ENCODE measurements at regions not wholly inside any gene's neighbourhood (a gene's known extent, or its start where the extent isn't known, plus 50 kb on each side); places are given as distances from the start of the nearest gene placed in this dataset.
"Not testable (repeated sequence)": the region's sequence is repeated elsewhere in the genome, so short reads cannot be mapped to it uniquely, and the experiment has no call there.

GRCh38 chr3:56954125-56954524, 106.3 kb upstream of the SPATA12 start:
- no peak for DNase-seq

GRCh38 chr3:56952846-56953245, 107.6 kb upstream of the SPATA12 start:
- no peak for DNase-seq

DNA sequence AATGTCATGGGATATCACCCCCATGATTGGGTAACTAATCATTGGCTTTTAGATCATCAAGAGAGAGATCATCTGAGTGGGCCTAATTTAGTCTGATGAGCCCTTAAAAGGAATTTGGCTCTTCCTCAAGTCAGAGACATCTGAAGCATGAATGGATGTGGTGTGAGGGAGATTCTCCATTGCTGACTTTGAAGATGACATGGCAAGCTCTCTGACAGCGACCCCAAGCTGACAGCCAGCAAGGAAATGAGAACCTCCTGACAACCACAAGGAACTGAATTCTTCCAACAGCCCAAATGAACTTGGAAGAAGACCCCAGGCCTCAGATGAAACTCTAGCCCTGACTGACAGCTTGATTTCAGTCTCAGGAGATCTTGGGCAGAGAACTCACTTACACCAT, 108.4 kb upstream of the SPATA12 start:
- DNase-seq: no peak

DNA sequence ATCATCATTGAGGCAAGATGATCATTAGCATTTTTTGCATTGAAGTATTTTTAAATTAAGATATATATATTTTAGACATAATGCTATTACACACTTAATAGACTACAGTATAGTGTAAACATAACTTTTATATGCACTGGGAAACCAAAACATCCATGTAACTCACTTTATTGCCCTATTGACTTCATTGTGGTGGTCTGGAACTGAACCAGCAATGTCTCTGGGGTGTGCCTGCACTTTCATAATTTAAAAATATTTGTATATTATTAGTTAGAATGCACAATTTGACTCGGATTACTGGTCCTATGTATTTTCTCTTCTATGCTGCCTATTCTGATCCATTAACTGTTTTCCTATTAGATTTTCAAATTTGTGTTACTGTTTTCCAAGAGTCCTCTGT, 109.1 kb upstream of the SPATA12 start:
- DNase-seq: no peak

- DNase-seq: not testable (repeated sequence)
These were observed 115.1 kb upstream of the SPATA12 start for GRCh38 chr3:56945378-56945777.

DNA sequence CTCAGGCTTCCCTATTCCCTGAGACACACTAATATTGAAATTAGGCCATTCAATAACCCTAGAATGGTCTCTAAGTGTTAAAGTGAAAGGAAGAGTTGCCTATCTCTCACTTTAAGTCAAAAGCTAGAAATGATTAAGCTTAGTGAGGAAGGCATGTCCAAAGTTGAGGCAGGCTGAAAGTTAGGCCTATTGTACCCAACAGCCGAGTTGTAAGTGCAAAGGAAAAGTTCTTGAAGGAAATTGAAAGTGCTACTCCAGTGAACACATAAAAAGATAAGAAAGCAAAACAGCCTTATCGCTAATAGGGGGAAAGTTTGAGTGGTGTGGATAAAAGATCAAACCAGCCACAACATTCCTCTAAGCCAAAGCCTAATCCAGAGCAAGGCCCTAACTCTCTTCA, 117.9 kb upstream of the SPATA12 start:
- no peak for DNase-seq

DNA sequence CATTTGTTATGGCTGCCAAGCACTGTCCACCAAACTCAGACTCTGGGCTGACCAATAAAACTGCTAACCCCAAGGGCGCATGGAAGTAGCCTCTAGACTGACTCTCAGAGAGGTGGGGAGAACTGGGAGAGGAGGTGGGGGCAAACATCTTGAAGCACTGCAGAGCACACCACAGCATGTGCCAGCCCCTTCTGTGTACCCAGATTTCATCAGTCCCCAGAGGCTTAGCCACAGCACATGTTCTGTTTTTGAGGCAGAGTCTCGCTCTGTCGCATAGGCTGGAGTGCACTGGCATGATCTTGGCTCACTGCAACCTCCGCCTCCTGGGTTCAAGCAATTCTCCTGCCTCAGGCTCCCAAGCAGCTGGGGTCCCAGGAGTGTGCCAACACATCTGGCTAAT, 119.5 kb upstream of the SPATA12 start:
- DNase-seq: no peak

- no peak for DNase-seq
These were observed 120.1 kb upstream of the SPATA12 start for GRCh38 chr3:56940321-56940720.

DNA sequence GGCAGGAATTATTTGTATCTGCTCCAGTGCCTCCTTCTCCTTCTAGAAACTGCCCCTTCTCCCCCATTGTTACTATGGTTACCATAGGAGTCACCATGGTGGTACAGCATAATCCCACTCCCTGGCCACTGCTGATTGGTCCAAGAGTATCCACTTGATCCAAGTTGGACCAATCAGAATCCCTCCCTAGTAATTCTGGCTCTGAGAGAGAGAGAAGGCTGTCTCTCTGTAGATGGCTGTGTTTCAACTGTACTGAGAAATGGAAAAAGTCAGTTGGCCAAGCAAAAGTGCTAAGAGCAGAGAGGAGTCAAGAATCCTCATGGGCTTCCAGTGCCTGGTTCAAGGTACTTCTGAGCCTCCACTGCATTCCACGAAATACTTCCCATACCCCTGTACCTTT, 120.6 kb upstream of the SPATA12 start:
- DNase-seq: no peak

DNA sequence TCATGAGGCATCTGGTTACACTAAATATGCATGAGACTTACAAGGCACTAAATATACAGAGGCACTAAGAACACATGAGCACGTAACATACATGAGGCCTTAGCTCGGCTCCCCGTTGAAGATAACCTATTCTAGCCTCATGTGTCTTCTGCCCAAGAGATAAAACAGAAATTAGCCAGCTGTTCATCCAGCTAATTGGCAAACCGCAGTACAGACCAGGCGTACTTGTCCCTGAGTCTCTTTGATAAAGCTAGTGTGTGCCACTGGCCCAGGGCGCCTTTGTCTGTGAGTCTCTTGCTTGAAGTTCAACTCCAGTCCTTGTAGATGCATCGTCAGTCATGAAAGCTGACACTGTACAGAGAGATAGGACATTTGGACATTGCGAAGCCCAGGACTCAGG, 121.9 kb upstream of the SPATA12 start:
- DNase-seq: no peak

- no peak for DNase-seq
These were observed 122.9 kb upstream of the SPATA12 start for GRCh38 chr3:56937580-56937979.

GRCh38 chr3:56935811-56936210, 124.7 kb upstream of the SPATA12 start:
- DNase-seq: no peak

DNA sequence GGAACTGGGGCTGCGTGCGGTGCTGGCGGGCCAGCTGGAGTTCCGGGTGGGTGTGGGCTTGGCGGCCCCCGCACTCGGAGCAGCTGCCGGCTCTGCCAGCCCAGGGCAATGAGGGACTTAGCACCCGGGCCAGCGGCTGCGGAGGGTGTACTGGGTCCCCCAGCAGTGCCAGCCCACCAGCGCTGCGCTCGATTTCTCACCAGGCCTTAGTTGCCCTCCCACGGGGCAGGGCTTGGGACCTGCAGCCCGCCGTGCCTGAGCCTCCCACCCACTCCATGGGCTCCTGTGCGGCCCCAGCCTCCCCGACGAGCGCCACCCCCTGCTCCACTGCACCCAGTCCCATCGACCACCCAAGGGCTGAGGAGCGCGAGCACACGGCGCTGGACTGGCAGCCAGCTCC, 126.0 kb upstream of the SPATA12 start:
- DNase-seq: not testable (repeated sequence)

DNA sequence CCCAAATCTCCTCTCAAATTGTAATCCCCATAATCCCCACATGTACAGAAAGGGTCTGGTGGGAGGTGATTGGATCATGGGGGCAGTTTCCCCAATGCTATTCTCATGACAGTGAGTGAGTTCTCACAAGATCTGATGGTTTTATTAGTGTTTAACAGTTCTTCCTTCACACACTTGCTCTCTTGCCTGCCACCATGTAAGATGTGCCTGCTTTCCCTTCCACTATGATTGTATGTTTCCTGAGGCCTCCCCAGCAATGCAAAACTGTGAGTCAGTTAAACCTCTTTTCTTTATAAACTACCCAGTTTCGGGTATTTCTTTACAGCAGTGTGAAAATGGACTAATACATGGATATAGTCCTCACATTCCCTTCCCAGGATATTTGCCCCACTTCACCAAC, 126.7 kb upstream of the SPATA12 start:
- DNase-seq: no peak

GRCh38 chr3:56932866-56933265, 127.6 kb upstream of the SPATA12 start:
- no peak for DNase-seq

DNA sequence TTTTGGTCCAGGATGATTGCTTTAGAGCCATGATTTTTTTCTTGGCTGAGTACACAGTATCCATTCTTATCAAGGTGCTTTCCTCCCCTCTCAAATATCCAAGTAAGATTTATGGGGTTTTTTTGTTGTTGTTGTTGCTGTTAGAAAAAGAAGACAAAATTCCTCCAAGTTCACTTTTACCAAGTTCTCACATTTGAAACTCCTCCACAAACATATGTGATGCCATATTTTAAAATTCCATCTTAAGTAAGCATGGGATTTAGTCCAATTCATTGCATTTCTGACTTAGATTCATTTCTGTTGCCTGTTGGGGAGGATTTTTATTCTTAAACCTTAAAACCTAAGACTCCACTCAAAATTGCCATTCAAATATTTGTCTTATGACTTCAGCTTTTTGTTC, 128.6 kb upstream of the SPATA12 start:
- no peak for DNase-seq

DNA sequence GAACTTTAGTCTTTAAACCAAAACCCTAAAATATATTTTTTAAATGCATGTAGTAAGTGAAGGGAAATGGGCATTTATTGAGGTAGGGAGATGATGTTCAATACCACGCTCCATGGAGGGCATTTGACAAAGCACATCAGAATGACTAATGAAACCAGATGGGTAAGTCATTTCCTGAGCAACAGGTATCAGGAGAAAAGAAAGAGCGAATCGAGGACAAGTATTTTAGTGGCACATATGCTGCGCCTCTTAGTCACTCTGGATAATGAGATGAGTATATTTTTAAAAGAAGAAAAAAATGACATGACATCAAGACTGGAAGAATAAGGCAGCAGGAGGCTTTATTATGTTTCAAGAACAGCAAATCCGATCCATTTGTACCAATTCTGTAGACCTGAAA, 129.0 kb upstream of the ARHGEF3 start:
- DNase-seq: peak; percentile 39

DNA sequence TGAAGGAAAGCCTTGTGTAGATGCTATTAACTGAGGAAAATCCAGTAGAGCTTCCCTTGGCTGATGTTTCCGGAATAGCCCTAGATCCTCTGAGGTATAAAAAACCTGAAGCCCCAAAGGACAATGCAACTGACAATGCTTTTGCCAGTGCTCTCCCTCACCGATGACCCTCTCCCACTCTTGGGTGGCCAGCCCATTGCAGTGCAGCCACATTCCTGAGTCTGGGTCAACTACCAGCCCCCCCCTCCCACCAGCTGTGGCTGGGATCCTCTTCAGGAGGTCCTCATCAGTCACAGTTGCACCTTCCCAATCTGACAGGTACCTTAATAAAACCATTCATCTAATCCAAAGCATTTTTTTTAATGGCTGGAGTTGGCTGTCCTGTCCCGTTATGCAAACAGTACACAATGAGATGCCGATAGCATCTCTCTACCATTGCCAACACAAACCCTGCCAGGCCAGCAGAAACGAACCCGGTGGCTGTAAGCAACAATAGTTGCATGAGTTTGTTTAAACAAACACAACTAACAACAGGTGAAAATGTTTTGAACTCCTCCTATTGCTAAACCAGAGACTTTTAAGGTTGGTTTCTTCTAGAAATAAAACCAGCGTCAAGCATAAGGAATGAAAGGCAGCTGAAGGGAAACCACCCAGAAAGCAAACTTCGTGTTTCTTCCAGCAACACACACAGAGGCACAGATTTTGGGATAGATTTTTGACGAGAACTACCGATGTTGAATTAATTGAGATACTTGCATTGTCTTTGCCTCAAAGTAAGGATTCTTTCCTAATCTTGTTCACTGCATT, 128.3 kb upstream of the ARHGEF3 start:
- no peak for DNase-seq

DNA sequence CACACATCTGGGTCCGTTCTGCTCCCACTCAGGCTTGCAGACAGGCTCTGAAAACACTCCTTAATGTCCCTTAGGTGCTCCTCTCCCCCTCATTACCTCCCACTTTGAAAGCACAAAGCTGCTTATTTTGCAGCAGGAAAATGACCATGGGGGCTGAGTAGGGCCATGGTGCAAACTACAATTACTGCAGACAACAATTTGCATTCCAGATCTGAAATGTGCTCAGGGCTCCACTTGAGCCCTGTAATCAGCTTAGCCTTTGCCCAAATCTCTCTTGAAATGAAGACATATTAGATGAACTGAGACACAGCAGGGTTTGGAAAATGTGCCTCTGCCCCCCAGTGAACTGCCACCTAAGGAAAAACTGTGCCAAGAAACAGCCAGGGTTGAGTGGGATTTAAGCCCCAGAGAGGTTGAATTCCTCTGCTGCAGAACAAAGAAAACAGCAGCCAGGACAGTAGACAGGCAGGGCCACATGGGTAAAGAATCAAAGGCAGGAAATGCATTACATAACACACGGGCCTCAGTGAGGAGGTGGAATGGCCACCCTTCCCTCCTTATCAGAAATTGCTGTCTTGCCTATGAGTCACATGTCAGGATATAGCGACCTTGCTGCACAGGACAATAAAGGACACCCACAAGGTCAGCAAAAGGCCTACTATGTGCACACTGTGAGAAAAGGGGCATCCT, 126.8 kb upstream of the ARHGEF3 start:
- peak; percentile 65 for DNase-seq

- peak; percentile 42 for DNase-seq
These were observed 126.1 kb upstream of the ARHGEF3 start for GRCh38 chr3:56927855-56928254.

DNA sequence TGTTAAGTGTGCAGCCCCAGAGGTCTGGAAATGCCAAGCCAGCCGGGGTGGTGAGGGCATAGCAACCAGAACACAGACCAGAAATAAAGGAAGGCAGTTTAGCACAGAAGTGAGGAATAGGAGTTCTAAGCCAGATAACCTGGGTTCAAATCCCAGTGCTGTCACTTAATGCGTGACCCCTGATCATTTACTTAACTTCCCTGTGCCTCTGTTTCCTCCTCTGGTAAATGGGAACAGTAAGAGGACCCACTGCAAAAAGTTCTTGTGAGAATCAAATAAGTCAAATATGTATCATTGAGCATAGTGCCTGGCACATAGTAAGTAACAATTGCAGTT, 125.2 kb upstream of the ARHGEF3 start:
- no peak for DNase-seq

- DNase-seq: no peak
These were observed 124.6 kb upstream of the ARHGEF3 start for GRCh38 chr3:56926243-56926946.

- DNase-seq: not testable (repeated sequence)
These were observed 123.0 kb upstream of the ARHGEF3 start for GRCh38 chr3:56924700-56925099.

Data from CD4-positive, alpha-beta T cell treated with Interleukin-17A for 4 hours (primary cell).